ENCODE measurements at regions not wholly inside any gene's neighbourhood (a gene's known extent, or its start where the extent isn't known, plus 50 kb on each side); places are given as distances from the start of the nearest gene placed in this dataset.

GRCh38 chr2:187150670-187151069, 297.4 kb downstream of the CALCRL start:
- H3K27ac Mint-ChIP-seq: no peak overlapping the region
- peaks cover 5% of the 10 kb centered on the region for H3K9me3 Mint-ChIP-seq
- H3K36me3 Mint-ChIP-seq (ENCODE audit: low read depth): no peaks in the 10 kb centered on the region
- H3K4me3 Mint-ChIP-seq: no peak overlapping the region
- no peaks in the 10 kb centered on the region for H3K4me1 Mint-ChIP-seq (ENCODE audit: low read depth)
- H3K27me3 Mint-ChIP-seq (ENCODE audit: insufficient read depth): no peaks in the 10 kb centered on the region
- DNase-seq (ENCODE audit: low spot score): no peak
- intact Hi-C loops (cut with micrococcal nuclease): no loop called here

GRCh38 chr2:187148059-187148714, 299.2 kb upstream of the ZSWIM2 start:
- Mint-ChIP-seq H3K27ac (no peak overlapping the region), H3K4me3 (no peak overlapping the region), H3K4me1 (ENCODE audit: low read depth) (no peaks in the 10 kb centered on the region), H3K36me3 (ENCODE audit: low read depth) (no peaks in the 10 kb centered on the region), H3K27me3 (ENCODE audit: insufficient read depth) (no peaks in the 10 kb centered on the region), H3K9me3 (no peaks in the 10 kb centered on the region)
- no peak for DNase-seq (ENCODE audit: low spot score)
- intact Hi-C loops (cut with micrococcal nuclease): no loop called here

DNA sequence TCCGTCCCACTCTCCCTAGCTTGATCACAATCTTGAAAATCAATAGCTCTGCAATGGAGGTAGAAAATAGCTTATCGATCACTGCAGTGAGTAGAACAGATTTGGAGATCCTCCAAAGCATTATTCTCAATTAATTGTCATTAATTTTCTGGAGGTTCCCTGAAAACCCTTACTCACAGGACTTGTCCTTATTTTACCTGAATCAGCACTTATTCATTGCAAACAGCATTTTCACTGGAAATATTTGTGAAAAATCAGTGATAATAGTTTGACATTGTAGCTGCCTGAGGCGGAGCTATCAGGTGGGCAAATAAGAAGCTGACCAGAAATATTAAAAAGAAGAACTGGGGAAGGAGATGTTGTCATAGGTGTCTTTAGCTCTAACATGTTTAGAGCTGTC, 294.6 kb upstream of the ZSWIM2 start:
- no peak overlapping the region for H3K4me3 Mint-ChIP-seq
- no peaks in the 10 kb centered on the region for H3K36me3 Mint-ChIP-seq (ENCODE audit: low read depth)
- intact Hi-C loops (cut with micrococcal nuclease): no loop called here
- H3K27me3 Mint-ChIP-seq (ENCODE audit: insufficient read depth): no peaks in the 10 kb centered on the region
- H3K9me3 Mint-ChIP-seq: no peaks in the 10 kb centered on the region
- DNase-seq (ENCODE audit: low spot score): no peak
- H3K27ac Mint-ChIP-seq: no peak overlapping the region
- no peaks in the 10 kb centered on the region for H3K4me1 Mint-ChIP-seq (ENCODE audit: low read depth)

- no peaks in the 10 kb centered on the region for H3K36me3 Mint-ChIP-seq (ENCODE audit: low read depth)
- H3K27me3 Mint-ChIP-seq (ENCODE audit: insufficient read depth): no peaks in the 10 kb centered on the region
- no peak overlapping the region for H3K4me3 Mint-ChIP-seq
- H3K4me1 Mint-ChIP-seq (ENCODE audit: low read depth): no peaks in the 10 kb centered on the region
- intact Hi-C loops (cut with micrococcal nuclease): no loop called here
- no peak overlapping the region for H3K27ac Mint-ChIP-seq
- no peak for DNase-seq (ENCODE audit: low spot score)
- H3K9me3 Mint-ChIP-seq: no peaks in the 10 kb centered on the region
Observed at GRCh38 chr2:187139469-187139868, 290.5 kb upstream of the ZSWIM2 start.

DNA sequence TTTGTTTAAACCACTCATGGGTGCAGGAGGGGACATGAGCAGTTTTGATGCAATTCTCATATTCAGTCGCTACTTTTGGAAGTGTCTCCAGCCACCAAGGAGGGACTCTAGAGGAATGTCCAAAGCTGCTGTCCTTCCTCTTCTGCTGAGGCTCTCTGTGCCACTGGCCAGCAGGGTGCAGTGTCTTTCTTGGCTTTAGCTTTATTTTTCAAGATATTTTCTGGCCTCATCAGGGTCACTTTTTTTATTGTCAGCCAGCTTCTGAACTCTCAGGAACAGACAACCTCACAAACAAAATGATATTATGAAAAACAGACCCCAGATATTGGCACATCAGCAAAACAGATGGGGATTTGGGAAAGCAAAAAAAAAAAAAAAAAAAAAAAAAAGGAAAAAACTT, 289.3 kb upstream of the ZSWIM2 start:
- intact Hi-C loops (cut with micrococcal nuclease): no loop called here
- Mint-ChIP-seq H3K9me3 (no peaks in the 10 kb centered on the region), H3K27ac (no peak overlapping the region), H3K4me3 (no peak overlapping the region), H3K36me3 (ENCODE audit: low read depth) (no peaks in the 10 kb centered on the region), H3K27me3 (ENCODE audit: insufficient read depth) (no peaks in the 10 kb centered on the region), H3K4me1 (ENCODE audit: low read depth) (no peaks in the 10 kb centered on the region)
- DNase-seq (ENCODE audit: low spot score): no peak

GRCh38 chr2:187136646-187137045, 287.7 kb upstream of the ZSWIM2 start:
- Mint-ChIP-seq H3K27me3 (ENCODE audit: insufficient read depth) (no peaks in the 10 kb centered on the region), H3K36me3 (ENCODE audit: low read depth) (no peaks in the 10 kb centered on the region), H3K9me3 (no peaks in the 10 kb centered on the region), H3K27ac (no peak overlapping the region), H3K4me3 (no peak overlapping the region), H3K4me1 (ENCODE audit: low read depth) (no peaks in the 10 kb centered on the region)
- intact Hi-C loops (cut with micrococcal nuclease): no loop called here
- DNase-seq (ENCODE audit: low spot score): no peak

- no peaks in the 10 kb centered on the region for H3K9me3 Mint-ChIP-seq
- no peaks in the 10 kb centered on the region for H3K4me1 Mint-ChIP-seq (ENCODE audit: low read depth)
Observed at GRCh38 chr2:187134306-187134705, 285.3 kb upstream of the ZSWIM2 start.

DNA sequence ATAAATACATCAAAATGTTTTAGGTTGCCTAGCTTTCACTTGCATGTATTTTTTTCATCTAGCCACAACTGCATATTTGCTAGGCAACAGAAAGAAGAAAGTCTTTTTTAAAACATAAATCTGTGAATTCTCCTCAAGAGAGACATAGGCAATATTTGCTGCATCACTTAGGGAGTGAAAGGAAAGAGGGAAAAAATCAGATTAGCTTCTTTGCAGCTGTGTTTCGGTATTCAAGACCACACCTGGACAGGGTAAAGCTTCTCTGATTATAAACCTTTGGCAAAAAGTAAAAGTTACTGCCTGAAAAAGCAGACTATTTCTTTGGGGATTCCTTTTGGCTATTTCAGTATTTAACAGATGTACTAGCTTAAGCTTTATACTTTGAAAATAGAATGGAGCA, 280.9 kb upstream of the ZSWIM2 start:
- intact Hi-C loops (cut with micrococcal nuclease): no loop called here
- Mint-ChIP-seq H3K4me3 (no peak overlapping the region), H3K36me3 (ENCODE audit: low read depth) (no peaks in the 10 kb centered on the region), H3K27ac (no peak overlapping the region), H3K27me3 (ENCODE audit: insufficient read depth) (no peaks in the 10 kb centered on the region), H3K4me1 (ENCODE audit: low read depth) (no peaks in the 10 kb centered on the region), H3K9me3 (no peaks in the 10 kb centered on the region)
- no peak for DNase-seq (ENCODE audit: low spot score)

More at GRCh38 chr2:187134306-187134705, 285.3 kb upstream of the ZSWIM2 start:
- Mint-ChIP-seq H3K27ac (no peak overlapping the region), H3K36me3 (ENCODE audit: low read depth) (no peaks in the 10 kb centered on the region), H3K27me3 (ENCODE audit: insufficient read depth) (no peaks in the 10 kb centered on the region), H3K4me3 (no peak overlapping the region)
- no peak for DNase-seq (ENCODE audit: low spot score)
- intact Hi-C loops (cut with micrococcal nuclease): no loop called here

DNA sequence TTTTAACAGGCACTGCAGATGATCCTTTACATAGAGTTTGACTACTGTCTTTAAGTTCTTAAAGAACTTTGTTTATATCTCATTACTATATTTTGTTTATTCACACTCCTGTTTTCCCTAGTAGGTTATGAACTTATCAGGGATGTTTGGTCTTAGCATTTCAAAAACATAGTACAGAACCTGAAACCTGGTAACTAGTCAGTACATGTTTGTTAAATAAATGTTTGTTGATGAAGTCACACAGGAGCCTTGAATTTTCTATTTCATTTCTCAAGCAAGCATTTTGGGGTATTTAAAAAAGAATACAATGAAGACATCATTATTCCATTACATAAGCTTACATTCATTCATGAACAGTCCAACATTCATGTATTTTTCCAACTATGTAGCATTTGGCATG, 280.3 kb upstream of the ZSWIM2 start:
- no peaks in the 10 kb centered on the region for H3K9me3 Mint-ChIP-seq
- no peak overlapping the region for H3K27ac Mint-ChIP-seq
- no peak for DNase-seq (ENCODE audit: low spot score)
- intact Hi-C loops (cut with micrococcal nuclease): no loop called here
- H3K4me1 Mint-ChIP-seq (ENCODE audit: low read depth): no peaks in the 10 kb centered on the region
- no peak overlapping the region for H3K4me3 Mint-ChIP-seq
- no peaks in the 10 kb centered on the region for H3K36me3 Mint-ChIP-seq (ENCODE audit: low read depth)
- H3K27me3 Mint-ChIP-seq (ENCODE audit: insufficient read depth): no peaks in the 10 kb centered on the region

- no peaks in the 10 kb centered on the region for H3K27me3 Mint-ChIP-seq (ENCODE audit: insufficient read depth)
- no peaks in the 10 kb centered on the region for H3K9me3 Mint-ChIP-seq
- intact Hi-C loops (cut with micrococcal nuclease): no loop called here
- no peaks in the 10 kb centered on the region for H3K36me3 Mint-ChIP-seq (ENCODE audit: low read depth)
- H3K4me1 Mint-ChIP-seq (ENCODE audit: low read depth): no peaks in the 10 kb centered on the region
- H3K27ac Mint-ChIP-seq: no peak overlapping the region
- H3K4me3 Mint-ChIP-seq: no peak overlapping the region
- no peak for DNase-seq (ENCODE audit: low spot score)
Observed at GRCh38 chr2:187126247-187127005, 277.5 kb upstream of the ZSWIM2 start.

GRCh38 chr2:187125318-187125717, 276.3 kb upstream of the ZSWIM2 start:
- H3K36me3 Mint-ChIP-seq (ENCODE audit: low read depth): no peaks in the 10 kb centered on the region
- intact Hi-C loops (cut with micrococcal nuclease): no loop called here
- H3K4me3 Mint-ChIP-seq: no peak overlapping the region
- no peaks in the 10 kb centered on the region for H3K27me3 Mint-ChIP-seq (ENCODE audit: insufficient read depth)
- no peak for DNase-seq (ENCODE audit: low spot score)
- H3K27ac Mint-ChIP-seq: no peak overlapping the region
- no peaks in the 10 kb centered on the region for H3K4me1 Mint-ChIP-seq (ENCODE audit: low read depth)
- no peaks in the 10 kb centered on the region for H3K9me3 Mint-ChIP-seq

GRCh38 chr2:187124529-187124928, 275.6 kb upstream of the ZSWIM2 start:
- intact Hi-C loops (cut with micrococcal nuclease): no loop called here
- H3K27me3 Mint-ChIP-seq (ENCODE audit: insufficient read depth): no peaks in the 10 kb centered on the region
- no peaks in the 10 kb centered on the region for H3K4me1 Mint-ChIP-seq (ENCODE audit: low read depth)
- no peaks in the 10 kb centered on the region for H3K9me3 Mint-ChIP-seq
- no peak overlapping the region for H3K27ac Mint-ChIP-seq
- H3K4me3 Mint-ChIP-seq: no peak overlapping the region
- no peak for DNase-seq (ENCODE audit: low spot score)
- no peaks in the 10 kb centered on the region for H3K36me3 Mint-ChIP-seq (ENCODE audit: low read depth)

DNA sequence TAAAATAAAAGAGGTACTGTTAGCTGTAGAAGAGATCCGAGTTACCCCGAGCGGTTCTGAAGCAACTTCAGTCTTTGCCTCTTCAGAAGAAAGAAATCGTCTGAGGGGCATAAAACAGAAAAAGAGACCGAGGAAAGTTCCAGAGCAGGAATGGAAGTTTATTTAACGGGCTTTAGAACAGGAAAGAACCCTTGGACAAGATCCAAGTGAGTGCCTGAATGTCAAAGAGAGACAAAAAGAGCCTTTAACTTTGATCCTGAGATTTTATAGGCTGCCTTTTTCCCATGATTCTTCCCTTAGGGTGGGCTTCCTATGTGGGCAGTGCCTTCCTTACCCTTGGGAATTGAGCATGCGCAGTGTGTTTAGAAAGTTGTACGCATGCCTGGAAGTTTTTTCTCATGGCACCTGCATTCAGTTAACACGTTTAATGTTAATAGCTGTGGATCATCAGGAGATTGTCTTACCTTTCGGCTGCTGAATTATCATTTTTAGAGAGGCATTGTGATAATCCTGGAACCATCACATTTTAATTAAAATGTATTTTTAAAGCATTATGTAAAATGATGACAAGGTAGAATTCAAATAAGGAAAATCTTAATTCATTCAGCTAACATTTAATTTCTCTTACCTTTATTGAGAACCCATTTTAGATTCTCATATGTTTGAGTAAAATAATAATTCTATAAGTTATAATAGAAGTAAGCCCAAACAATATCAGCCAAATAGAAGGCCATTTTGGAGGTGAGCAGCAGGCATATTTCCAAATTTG, 269.5 kb upstream of the ZSWIM2 start:
- no peaks in the 10 kb centered on the region for H3K36me3 Mint-ChIP-seq (ENCODE audit: low read depth)
- H3K4me1 Mint-ChIP-seq (ENCODE audit: low read depth): no peaks in the 10 kb centered on the region
- no peak for DNase-seq (ENCODE audit: low spot score)
- intact Hi-C loops (cut with micrococcal nuclease): no loop called here
- no peaks in the 10 kb centered on the region for H3K9me3 Mint-ChIP-seq
- H3K27ac Mint-ChIP-seq: no peak overlapping the region
- peaks cover 3% of the 10 kb centered on the region for H3K27me3 Mint-ChIP-seq (ENCODE audit: insufficient read depth)
- no peak overlapping the region for H3K4me3 Mint-ChIP-seq

All from activated T-helper 1 cell treated with anti-CD3 and anti-CD28 coated beads, Interleukin-12 subunit alpha, Interleukin-12 subunit beta, Interleukin-2, Interleukin-4 antibody, amounts not matched to agents 30 ng/mL and 10 ng/mL and 1 ng/mL, durations not matched to agents 14 hours and 24 hours and 36 hours (primary cell).